ENCODE measurements at regions not wholly inside any gene's neighbourhood (a gene's known extent, or its start where the extent isn't known, plus 50 kb on each side); places are given as distances from the start of the nearest gene placed in this dataset.

- TF ChIP-seq, protein P1, sequence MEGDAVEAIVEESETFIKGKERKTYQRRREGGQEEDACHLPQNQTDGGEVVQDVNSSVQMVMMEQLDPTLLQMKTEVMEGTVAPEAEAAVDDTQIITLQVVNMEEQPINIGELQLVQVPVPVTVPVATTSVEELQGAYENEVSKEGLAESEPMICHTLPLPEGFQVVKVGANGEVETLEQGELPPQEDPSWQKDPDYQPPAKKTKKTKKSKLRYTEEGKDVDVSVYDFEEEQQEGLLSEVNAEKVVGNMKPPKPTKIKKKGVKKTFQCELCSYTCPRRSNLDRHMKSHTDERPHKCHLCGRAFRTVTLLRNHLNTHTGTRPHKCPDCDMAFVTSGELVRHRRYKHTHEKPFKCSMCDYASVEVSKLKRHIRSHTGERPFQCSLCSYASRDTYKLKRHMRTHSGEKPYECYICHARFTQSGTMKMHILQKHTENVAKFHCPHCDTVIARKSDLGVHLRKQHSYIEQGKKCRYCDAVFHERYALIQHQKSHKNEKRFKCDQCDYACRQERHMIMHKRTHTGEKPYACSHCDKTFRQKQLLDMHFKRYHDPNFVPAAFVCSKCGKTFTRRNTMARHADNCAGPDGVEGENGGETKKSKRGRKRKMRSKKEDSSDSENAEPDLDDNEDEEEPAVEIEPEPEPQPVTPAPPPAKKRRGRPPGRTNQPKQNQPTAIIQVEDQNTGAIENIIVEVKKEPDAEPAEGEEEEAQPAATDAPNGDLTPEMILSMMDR (IDR thresholded peaks at IDR 0.05; ENCODE audit: low read depth, low read length, missing input control) = no peak
- TF ChIP-seq, protein P2, sequence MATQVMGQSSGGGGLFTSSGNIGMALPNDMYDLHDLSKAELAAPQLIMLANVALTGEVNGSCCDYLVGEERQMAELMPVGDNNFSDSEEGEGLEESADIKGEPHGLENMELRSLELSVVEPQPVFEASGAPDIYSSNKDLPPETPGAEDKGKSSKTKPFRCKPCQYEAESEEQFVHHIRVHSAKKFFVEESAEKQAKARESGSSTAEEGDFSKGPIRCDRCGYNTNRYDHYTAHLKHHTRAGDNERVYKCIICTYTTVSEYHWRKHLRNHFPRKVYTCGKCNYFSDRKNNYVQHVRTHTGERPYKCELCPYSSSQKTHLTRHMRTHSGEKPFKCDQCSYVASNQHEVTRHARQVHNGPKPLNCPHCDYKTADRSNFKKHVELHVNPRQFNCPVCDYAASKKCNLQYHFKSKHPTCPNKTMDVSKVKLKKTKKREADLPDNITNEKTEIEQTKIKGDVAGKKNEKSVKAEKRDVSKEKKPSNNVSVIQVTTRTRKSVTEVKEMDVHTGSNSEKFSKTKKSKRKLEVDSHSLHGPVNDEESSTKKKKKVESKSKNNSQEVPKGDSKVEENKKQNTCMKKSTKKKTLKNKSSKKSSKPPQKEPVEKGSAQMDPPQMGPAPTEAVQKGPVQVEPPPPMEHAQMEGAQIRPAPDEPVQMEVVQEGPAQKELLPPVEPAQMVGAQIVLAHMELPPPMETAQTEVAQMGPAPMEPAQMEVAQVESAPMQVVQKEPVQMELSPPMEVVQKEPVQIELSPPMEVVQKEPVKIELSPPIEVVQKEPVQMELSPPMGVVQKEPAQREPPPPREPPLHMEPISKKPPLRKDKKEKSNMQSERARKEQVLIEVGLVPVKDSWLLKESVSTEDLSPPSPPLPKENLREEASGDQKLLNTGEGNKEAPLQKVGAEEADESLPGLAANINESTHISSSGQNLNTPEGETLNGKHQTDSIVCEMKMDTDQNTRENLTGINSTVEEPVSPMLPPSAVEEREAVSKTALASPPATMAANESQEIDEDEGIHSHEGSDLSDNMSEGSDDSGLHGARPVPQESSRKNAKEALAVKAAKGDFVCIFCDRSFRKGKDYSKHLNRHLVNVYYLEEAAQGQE (IDR thresholded peaks at IDR 0.05) = no peak
- TF ChIP-seq GABPA (IDR thresholded peaks at IDR 0.05 in 1 of 2, conservative IDR thresholded peaks at IDR 0.05 in 1 of 2) = no peak
- TF ChIP-seq EGR1 (IDR thresholded peaks at IDR 0.05; ENCODE audit: low read depth in 2 of 2) = no peak
- no peak for TF ChIP-seq JUND (IDR thresholded peaks at IDR 0.05)
- TF ChIP-seq RAD21 (IDR thresholded peaks at IDR 0.05) = no peak
- TF ChIP-seq YY1 (IDR thresholded peaks at IDR 0.05) = no peak
- no peak for TF ChIP-seq RXRA (IDR thresholded peaks at IDR 0.05)
- no peak for TF ChIP-seq ZBTB33 (IDR thresholded peaks at IDR 0.05)
Observed at GRCh38 chr11:27233654-27234042, 129.4 kb downstream of the CCDC34 start.
